ENCODE measurements at regions not wholly inside any gene's neighbourhood (a gene's known extent, or its start where the extent isn't known, plus 50 kb on each side); places are given as distances from the start of the nearest gene placed in this dataset.

DNA sequence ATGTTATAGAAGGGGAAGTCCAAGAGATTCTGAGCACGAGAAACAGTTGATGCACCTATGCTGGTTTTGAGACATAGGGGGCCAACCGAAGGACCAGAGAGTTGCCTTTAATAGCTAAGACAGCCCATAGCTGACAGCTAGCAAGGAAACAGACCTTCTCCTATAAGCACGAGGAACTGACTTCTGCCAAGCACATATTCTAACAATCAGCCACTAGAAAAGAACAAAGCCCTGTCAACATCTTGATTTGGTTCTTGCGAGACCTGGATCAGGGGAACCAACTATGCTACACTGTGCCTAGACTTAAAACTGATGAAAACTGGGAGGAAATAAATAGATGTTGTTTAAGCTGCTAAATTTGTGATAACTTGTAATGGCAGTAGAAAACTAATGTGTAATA is 785.6 kb downstream of the TMTC2 start:
- TF ChIP-seq CTCF (IDR thresholded peaks at IDR 0.05 in 8 of 11, conservative IDR thresholded peaks at IDR 0.05 in 3 of 11) (no peak), POLR2AphosphoS5 (IDR thresholded peaks at IDR 0.05) (no peak)

Data from spleen (tissue), 7 donors.